Ovary (tissue), 7 donors: ENCODE measurements at regions not wholly inside any gene's neighbourhood (a gene's known extent, or its start where the extent isn't known, plus 50 kb on each side); places are given as distances from the start of the nearest gene placed in this dataset.
"Not testable (repeated sequence)": the region's sequence is repeated elsewhere in the genome, so short reads cannot be mapped to it uniquely, and the experiment has no call there.

Experiments used
- DNase-seq, 5 donors: peaks; one replicate each; pipeline ENCODE4 v3.0.0-alpha.2; 2019 to 2020
- H3K27ac ChIP-seq, 2 donors: fragments of 200-600 bp; one replicate each; pipeline versions ENCODE4 v1.5.1 to v1.8.0; 2019 to 2022
- H3K27me3 ChIP-seq: fragments of 200-600 bp; one replicate; pipeline ENCODE4 v1.8.0; 2022
- H3K36me3 ChIP-seq: fragments of 200-600 bp; sonication (generic); one replicate; pipeline ENCODE4 v1.5.1; 2019
- H3K4me1 ChIP-seq: one replicate; pipeline ENCODE4 v1.8.1; 2013; ENCODE audit warnings: mild to moderate bottlenecking, moderate library complexity; ENCODE audit not compliant: insufficient read depth
- H3K4me3 ChIP-seq: fragments of 200-600 bp; sonication (generic); one replicate; pipeline ENCODE4 v1.5.1; 2017
- H3K9me3 ChIP-seq, 2 donors: fragments of 200-600 bp in 1 of 2; sonication (generic) in 1 of 2; one replicate each; pipeline versions ENCODE4 v1.5.1 to v1.8.1; 2013 to 2019; ENCODE audit warnings: mild to moderate bottlenecking in 1 of 2, moderate library complexity in 1 of 2
- EP300 ChIP-seq: sonication (generic); formaldehyde crosslinking; IDR thresholded peaks from one replicate; pipeline ENCODE4 v1.6.1; 2017; ENCODE audit warnings: antibody characterized with exemption
- POLR2A ChIP-seq: fragments of 450-650 bp; IDR thresholded peaks from one replicate; pipeline ENCODE4 v1.6.1; 2017; ENCODE audit warnings: antibody characterized with exemption, mild to moderate bottlenecking, moderate library complexity
- WGBS, 3 donors: extraction: QIAGEN DNeasy Blood & Tissue Kit in 1 of 3; methylation state at CpG; one replicate each; pipeline versions ENCODE4 v1.1.5 to v1.1.7; 2013 to 2017; 5-methylcytosine and 5-hydroxymethylcytosine counted together
- intact Hi-C, 4 donors: fragments of 100-400 bp; cut with DNase I; formaldehyde crosslinking; loops; one replicate each; pipeline versions ENCODE4 v1.11.0 to v1.15.1; 2022 to 2023
- TF ChIP-seq, protein P1 (sequence below), 3 donors: fragments of 450-650 bp in 2 of 3; fragments of 200-600 bp in 1 of 3; IDR thresholded peaks; one replicate each; pipeline versions ENCODE4 v1.5.1 to v1.8.0; 2016 to 2022; ENCODE audit warnings: antibody characterized with exemption in 3 of 3, mild to moderate bottlenecking in 1 of 3
- donor health status: DM: no; HTN: no; CAD: no; lungs with moderate emphysema.
- donor health status: DM: no; HTN: no; CAD: no.
- donor health status: Bipolar disorder and iron deficiency.
- donor health status: DM: no; HTN: no; CAD: no.
- donor health status: DM: yes; HTN: yes; CAD: no.

DNA sequence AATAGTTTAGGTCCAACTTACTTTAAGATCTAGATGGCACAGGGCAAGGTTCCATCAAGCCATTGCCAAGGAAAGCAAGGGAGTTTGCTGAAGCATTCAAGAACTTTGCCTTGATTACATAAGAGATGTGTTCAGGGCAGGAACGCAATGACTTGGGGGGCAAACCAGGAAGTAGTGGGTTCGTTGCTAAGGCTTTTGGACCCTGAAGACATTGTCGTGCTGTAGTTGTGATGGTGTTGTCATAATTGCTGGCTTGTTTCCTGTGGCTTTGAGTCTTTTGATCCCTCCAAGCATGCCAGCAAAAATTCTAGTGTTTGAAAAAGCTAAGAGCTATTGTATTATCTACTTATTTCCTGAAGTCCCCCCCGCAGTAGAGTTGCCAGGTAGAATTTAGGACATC is 70.7 kb upstream of the HNF1B start:
- intact Hi-C loops = no loop called here
- Histone ChIP-seq H3K9me3 (no peaks in the 10 kb centered on the region), H3K4me3 (no peak overlapping the region)

DNA sequence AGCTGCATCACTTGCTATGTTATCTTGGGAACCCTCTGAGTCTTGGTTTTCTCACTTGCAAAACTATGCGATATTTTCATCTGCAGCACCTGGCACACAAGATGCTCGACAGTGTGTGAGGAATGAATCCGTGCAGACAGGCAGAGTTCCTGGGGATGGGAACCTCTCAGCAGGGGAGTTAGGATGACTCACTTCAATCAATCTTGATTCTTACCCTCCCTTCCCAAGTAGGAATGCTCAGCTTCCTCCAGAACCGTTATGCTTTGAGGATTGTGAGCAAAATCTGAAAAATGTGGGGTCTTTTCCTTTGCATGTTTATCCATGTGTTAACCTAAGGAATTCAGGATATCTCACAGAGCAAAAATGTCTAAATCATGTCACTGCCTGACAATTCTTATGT is 68.9 kb upstream of the HNF1B start:
- Histone ChIP-seq H3K9me3 (no peaks in the 10 kb centered on the region), H3K27me3 (no peaks in the 10 kb centered on the region), H3K27ac (no peak overlapping the region), H3K4me1 (no peaks in the 10 kb centered on the region), H3K4me3 (no peak overlapping the region), H3K36me3 (no peaks in the 10 kb centered on the region)
- TF ChIP-seq EP300 (no peak), POLR2A (no peak)
- TF ChIP-seq, protein P1, sequence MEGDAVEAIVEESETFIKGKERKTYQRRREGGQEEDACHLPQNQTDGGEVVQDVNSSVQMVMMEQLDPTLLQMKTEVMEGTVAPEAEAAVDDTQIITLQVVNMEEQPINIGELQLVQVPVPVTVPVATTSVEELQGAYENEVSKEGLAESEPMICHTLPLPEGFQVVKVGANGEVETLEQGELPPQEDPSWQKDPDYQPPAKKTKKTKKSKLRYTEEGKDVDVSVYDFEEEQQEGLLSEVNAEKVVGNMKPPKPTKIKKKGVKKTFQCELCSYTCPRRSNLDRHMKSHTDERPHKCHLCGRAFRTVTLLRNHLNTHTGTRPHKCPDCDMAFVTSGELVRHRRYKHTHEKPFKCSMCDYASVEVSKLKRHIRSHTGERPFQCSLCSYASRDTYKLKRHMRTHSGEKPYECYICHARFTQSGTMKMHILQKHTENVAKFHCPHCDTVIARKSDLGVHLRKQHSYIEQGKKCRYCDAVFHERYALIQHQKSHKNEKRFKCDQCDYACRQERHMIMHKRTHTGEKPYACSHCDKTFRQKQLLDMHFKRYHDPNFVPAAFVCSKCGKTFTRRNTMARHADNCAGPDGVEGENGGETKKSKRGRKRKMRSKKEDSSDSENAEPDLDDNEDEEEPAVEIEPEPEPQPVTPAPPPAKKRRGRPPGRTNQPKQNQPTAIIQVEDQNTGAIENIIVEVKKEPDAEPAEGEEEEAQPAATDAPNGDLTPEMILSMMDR (IDR thresholded peaks at IDR 0.05) = no peak
- intact Hi-C loops = no loop called here
- no peak for DNase-seq
- WGBS, 3 donors = 9 to 13% (median 12%) methylated on average over 4 of the region's 4 CpGs

More for the DNA sequence above, 70.7 kb upstream of the HNF1B start:
- no peak for DNase-seq
- no peak overlapping the region for H3K27ac ChIP-seq
- no peaks in the 10 kb centered on the region for H3K4me1 ChIP-seq
- TF ChIP-seq POLR2A = no peak
- TF ChIP-seq EP300 = no peak
- TF ChIP-seq, protein P1 (IDR thresholded peaks at IDR 0.05) = no peak
- 69 to 71% (median 70%) methylated on average over 4 of the region's 4 CpGs for WGBS, 3 donors
- no peaks in the 10 kb centered on the region for H3K36me3 ChIP-seq
- H3K27me3 ChIP-seq = no peaks in the 10 kb centered on the region

DNA sequence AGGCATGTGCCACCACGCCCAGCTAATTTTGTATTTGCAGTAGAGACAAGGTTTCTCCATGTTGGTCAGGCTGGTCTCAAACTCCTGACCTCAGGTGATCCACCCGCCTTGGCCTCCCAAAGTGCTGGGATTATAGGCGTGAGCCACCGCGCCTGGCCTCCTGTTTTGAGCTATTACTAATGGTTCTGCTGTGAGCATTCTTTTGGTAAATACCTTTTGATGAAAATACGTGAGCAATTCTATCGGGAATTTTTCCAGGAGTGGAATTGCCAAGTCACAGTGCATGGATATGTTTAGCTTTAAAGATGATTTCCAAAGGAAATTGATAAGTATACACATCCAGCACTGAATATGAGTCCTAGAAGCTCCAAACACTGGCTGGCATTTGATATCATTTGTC is 64.0 kb upstream of the HNF1B start:
- H3K27ac ChIP-seq, H3K4me1 ChIP-seq, H3K4me3 ChIP-seq, DNase-seq, intact Hi-C loops, H3K36me3 ChIP-seq, H3K27me3 ChIP-seq, H3K9me3 ChIP-seq: not testable (repeated sequence)
- 85 to 88% (median 86%) methylated on average over 7 of the region's 7 CpGs for WGBS, 3 donors

DNA sequence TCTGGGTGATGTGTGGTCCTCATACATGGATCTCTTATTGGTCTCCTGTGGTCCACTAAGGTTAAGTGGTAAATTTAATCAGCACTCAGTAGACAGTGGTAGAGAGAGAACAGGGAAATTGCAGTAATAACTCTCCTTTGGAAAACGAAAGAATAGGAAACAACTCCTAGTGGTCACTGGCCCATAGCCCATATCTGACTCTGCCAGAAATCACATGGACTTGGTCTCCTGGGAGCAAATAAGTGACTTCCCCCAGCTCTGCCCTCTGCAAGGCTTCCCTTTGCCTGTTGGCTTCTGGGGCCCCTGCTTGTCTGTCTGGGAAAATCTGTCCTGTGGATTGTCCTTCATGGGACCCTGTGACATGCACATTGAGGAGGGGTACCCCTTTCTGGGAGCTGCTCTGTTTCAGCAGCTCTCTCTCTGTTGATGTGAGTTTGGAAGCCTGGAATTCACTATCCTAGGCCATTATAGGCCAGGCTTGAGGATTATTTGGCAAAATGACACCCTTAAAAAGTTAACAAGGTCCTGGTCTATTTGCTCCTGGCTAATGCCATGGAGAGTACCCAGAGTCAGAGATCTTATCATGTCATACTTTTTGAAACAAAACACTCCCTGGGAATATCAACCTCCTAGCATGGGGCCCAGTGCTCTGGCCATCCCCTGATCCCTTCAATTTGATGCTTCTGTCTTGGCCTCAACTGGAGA is 58.0 kb upstream of the HNF1B start:
- no peaks in the 10 kb centered on the region for H3K9me3 ChIP-seq
- intact Hi-C loops = no loop called here
- TF ChIP-seq, protein P1 (IDR thresholded peaks at IDR 0.05) = no peak
- no peak for TF ChIP-seq POLR2A
- TF ChIP-seq EP300 = no peak
- no peaks in the 10 kb centered on the region for H3K36me3 ChIP-seq
- no peak overlapping the region for H3K27ac ChIP-seq
- H3K4me1 ChIP-seq = no peaks in the 10 kb centered on the region
- no peaks in the 10 kb centered on the region for H3K27me3 ChIP-seq
- H3K4me3 ChIP-seq = no peak overlapping the region
- WGBS, 3 donors = 0 to 6% (median 5%) methylated on average over 1 of the region's 1 CpG
- DNase-seq = no peak

DNA sequence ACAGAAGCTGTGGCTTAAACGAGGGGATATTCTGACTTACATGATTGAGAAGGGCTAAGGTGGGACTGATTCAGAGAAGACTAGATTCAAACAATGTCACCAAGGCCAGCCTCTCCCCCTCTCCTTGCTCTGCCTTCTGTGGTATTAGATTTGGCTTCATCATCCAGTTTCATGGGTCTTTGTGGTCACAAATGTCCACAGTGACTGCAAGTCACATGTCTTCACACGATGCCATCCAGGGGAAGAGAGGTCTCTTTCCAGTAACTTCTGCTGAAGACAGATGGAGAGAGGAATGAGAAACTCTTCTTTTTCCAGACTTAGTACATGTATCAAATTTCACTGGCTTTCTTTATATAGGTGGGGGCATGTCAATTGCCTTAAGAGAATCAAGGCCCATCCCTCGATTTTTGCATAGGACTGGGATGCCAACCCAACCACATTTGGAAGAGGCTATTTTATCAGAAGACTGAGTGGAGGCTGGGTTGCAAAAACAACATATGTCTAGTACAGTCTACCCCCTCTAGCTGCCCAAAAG is 57.3 kb upstream of the HNF1B start:
- no peaks in the 10 kb centered on the region for H3K9me3 ChIP-seq
- no peaks in the 10 kb centered on the region for H3K27me3 ChIP-seq
- WGBS, 3 donors = 61 to 72% (median 65%) methylated on average over 3 of the region's 3 CpGs
- H3K4me3 ChIP-seq = no peak overlapping the region
- no peaks in the 10 kb centered on the region for H3K36me3 ChIP-seq
- intact Hi-C loops = no loop called here
- DNase-seq = no peak
- TF ChIP-seq POLR2A (no peak), EP300 (no peak)
- TF ChIP-seq, protein P1 (IDR thresholded peaks at IDR 0.05) = no peak
- H3K4me1 ChIP-seq = no peaks in the 10 kb centered on the region
- H3K27ac ChIP-seq = no peak overlapping the region
